ENCODE measurements at regions not wholly inside any gene's neighbourhood (a gene's known extent, or its start where the extent isn't known, plus 50 kb on each side); places are given as distances from the start of the nearest gene placed in this dataset.

DNA sequence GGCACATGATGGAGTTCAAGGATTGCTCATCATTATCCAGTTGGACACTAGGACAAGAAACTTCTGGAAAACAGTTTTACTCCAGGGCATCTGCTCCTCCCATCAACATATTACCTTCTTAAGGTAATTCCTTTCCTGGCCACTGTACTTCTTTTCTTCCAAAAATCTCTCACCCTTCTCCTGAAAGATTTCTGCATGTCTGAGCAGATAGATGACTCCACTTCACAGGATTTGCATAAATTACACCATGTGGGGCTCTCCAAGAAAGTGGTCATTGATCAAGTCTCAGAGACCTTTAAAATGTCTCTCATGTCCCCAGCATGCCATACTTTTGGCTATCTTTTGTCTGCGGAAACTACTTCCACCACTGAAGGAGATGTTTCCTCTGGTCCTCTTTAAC, 103.2 kb upstream of the TNFAIP3 start:
- in situ Hi-C loops (cut with MboI; ENCODE audit: low pct_unique_long_range_greater_than_20kb, low sequenced_read_pairs): no loop called here
- DNase-seq: no peak

DNA sequence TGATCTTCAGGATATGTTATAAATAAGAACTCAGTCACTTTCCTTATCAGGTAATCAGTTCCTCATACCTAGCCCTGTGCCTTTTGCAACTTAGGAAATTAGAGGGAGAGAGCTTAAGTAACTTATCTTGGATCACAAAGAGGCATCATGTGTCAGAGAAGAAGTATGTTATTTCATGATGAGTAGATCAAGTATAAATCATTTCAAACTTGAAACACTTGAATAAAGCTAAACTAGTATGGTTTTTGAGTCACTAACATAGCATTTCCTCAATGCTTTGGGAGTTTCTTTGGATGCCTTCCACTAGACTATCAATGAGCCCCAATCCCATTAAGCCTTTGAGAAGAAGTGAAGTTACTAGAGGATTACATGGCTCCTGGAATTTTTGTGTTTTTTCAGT, 102.6 kb upstream of the TNFAIP3 start:
- in situ Hi-C loops (cut with MboI; ENCODE audit: low pct_unique_long_range_greater_than_20kb, low sequenced_read_pairs): no loop called here
- DNase-seq: no peak

DNA sequence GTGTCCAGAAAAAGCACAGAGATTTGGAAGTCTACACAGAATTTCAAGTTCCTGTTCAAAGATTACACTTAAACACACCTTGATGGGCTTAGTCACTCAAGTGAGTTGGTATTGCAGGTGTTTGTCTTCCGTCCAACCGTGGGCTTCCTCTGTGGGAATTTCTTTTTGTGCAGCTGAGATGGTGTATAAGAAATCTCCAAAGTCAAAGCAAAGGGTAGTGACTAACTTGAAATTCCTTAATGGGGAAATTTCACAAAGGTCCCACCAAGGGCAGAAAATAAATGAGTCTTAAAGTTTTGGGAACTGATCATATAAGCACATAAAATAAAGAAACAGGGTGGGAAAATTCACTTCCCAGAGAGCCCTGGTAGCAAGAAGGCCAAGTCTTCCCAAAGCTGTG, 102.0 kb upstream of the TNFAIP3 start:
- in situ Hi-C loops (cut with MboI; ENCODE audit: low pct_unique_long_range_greater_than_20kb, low sequenced_read_pairs): no loop called here
- no peak for DNase-seq

DNA sequence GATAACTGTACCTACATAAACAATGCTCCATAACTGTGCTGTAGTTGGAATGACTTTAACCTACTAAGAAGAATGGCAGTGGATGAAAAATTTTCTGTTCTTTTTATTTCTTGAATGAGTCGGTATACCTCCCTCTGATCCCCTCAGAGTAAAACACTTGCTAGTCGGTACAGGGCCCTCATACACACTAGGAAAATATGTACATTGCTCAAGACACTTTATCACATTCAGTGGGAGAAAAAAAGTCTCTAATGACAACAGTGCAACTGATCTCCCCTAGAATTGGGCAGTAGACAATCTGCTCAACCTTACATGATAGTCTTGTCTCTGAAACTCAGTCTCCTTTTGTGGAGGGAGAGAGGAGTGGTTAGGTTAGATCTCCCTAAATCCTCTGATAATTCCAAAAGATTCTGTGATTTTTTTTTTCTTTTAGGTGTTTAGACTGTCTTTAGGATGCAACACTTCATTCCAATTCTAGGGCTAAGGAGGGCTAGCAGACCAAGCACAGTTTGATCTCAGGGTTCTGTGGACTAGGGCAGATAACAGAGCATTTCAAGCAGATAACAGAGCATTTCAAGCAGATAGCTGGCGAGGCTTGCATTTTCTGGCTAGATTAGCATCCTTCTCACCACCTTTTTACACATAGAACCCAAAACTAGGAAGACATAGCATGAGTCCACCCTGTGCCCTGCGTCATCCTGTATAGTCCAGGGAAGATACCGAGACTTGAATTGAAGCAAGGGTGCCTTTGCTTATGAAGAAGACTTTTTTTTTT, 100.3 kb upstream of the TNFAIP3 start:
- in situ Hi-C loops (cut with MboI; ENCODE audit: low pct_unique_long_range_greater_than_20kb, low sequenced_read_pairs): no loop called here
- no peak for DNase-seq

DNA sequence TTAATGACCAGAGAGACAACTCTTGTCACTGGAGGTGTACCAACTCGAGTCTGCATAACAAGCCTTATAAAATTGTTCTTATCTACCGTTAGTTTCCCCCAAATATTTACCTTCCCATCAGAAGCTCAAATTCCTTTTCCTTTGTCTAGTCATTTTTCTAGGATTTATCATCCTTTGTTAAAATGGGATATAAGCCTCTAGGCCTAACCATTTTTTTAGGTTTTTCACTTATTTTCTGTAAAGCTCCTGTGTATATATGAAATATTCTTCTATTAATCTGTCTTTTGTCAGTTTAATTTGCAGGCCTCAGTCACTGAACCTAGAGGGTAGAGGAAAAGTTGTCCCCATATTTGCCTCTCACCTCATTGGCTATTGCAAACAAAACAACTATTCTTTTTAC, 99.6 kb upstream of the TNFAIP3 start:
- in situ Hi-C loops (cut with MboI; ENCODE audit: low pct_unique_long_range_greater_than_20kb, low sequenced_read_pairs): no loop called here

DNA sequence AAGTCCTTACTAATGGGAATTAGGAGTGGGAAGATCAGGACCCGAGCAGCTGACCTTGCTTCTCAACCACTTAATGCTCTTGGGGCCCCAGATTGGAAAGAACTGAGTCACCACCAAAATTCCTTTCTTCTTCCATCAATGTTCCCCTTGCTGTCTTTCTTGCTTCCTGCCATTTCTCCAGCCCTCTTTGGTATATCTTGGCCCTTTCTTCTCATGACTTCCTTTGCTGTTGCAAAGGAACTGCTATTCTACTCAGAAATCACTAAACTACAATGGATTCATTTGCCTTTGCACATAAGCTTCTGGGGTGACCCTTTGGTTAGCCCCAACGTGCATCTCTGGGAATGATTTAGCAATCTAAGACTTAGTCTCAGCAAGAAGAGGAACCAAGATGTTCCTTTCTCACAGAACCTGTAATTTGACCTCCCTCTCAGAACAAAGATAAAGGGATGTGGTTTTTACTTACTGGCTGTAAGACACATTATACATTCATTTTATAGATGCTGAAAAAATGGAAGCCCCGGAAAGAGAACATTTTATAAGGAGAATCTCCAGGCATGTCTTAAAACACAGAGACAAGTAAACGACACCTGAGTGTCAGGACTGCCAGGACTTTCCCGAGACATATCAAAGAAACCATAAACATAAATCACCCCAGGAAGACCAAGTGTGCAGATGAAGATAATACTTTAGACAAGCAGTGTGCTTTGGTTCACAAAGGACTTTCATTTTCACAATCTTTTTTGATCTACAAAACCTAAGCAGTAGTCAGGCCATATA, 99.0 kb upstream of the TNFAIP3 start:
- in situ Hi-C loops (cut with MboI; ENCODE audit: low pct_unique_long_range_greater_than_20kb, low sequenced_read_pairs): no loop called here
- DNase-seq: peak; percentile 75

More for the DNA sequence above, 99.6 kb upstream of the TNFAIP3 start:
- DNase-seq: no peak

DNA sequence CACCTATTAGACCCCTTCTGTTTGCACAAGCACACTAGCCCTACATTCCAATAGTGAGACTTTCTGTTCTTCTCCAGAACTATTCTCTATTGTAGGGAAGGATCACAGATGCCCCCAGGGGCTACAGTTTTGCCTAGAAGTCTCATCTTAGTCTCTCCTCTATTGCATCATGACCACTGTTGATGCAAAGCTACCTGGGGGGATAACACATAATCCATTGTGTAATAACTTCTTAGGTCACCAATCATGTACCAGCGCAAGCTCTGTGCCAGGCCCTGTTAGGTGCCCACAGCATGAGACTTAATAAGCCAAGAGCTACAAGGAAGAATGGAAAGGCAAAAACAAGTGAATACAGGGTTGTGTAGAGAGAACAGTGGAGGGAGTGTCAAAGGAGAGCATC, 98.1 kb upstream of the TNFAIP3 start:
- in situ Hi-C loops (cut with MboI; ENCODE audit: low pct_unique_long_range_greater_than_20kb, low sequenced_read_pairs): no loop called here
- no peak for DNase-seq

DNA sequence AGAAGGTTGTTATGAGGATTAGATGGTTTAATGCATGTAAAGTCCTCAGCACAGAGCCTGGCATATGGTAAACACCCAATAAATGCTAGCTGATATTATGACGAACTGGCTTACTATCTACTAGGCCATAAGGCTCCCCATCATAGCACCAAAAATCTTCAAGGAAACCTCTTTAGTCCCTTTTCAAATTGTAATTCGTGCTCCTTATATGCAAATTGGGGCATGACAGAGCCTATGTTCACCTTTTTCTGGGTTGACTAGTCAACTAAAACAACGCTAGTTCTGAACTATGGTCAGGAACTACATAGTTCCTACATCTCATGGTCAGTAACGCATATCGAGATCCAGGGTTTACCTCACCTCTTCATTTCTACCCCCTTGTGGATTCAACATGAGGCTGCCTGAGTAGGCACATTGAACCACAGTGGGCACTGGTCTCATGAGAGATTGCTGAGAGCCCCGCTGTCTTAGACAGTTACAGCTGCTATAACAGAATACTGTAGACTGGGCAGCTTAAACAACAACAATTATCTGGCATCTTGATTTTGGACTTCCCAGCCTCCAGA, 97.2 kb upstream of the TNFAIP3 start:
- DNase-seq: no peak
- in situ Hi-C loops (cut with MboI; ENCODE audit: low pct_unique_long_range_greater_than_20kb, low sequenced_read_pairs): no loop called here

DNA sequence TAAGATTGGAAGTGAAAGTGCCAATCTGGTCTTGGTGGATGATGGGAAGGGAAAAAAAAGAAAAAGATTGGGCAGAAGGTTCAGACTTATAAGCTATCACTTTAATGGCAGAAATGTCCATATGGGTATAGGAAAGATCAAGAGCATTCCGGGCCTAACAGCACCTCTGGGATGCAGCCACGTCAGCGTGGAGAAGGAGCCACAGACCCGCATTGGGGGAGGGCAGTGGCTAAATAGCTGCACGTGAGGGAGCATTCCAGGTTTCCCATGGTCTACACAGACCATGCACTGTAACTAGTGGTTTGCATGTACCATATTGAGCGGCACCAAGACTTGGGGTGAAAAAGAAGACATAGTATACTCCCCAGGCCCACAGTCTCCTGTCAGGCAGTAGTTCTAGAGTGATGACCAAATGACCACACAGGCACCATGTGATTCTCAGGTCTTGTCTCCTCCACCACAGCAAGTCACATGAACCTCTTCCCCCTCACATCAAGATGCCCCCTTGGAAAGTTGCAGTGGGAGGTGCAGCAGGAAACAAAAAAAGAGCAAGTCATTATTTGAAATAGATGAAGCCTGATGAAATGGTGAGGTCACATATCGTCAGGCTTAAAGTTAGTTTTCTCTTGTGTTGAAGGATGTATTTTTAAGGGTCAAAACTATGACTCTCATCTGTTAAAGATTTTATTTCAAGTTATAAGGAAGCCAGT, 94.4 kb upstream of the TNFAIP3 start:
- in situ Hi-C loops (cut with MboI; ENCODE audit: low pct_unique_long_range_greater_than_20kb, low sequenced_read_pairs): no loop called here
- DNase-seq: no peak

DNA sequence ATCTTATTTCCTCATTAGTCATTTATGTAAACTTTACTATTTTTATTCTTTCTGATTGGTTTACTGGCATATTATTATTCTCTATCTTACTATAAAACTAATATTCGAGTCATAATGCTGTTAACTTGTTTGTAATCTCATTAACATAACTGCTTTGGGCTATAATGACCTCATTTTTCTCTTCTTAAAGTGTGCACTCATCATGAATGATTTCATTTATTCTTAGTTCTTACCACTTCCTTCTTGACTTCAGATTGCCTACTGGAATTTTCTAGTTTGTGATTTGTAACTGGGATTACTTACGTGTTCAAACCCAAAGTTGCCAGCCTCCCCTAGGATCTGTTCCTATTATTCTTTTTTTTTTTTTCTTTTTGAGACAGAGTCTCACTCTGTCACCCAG, 91.8 kb upstream of the TNFAIP3 start:
- in situ Hi-C loops (cut with MboI; ENCODE audit: low pct_unique_long_range_greater_than_20kb, low sequenced_read_pairs): no loop called here
- DNase-seq: no peak

DNA sequence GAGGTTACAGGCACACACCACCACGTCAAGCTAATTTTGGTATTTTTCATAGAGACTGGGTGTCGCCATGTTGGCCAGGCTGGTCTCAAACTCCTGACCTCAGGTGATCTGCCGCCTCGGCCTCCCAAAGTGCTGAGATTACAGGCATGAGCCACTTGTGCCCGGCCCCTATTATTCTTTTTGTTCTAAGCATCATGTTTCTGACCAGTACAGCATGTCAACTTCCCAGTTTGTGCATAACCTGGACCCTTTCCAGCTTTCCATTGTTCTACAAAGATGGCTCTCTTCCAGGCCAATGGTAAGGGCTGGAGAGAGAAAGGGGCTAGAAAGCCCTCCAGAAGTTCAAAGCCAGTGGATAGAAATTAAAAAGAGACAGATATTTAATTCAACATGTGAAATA, 91.3 kb upstream of the TNFAIP3 start:
- no peak for DNase-seq
- in situ Hi-C loops (cut with MboI; ENCODE audit: low pct_unique_long_range_greater_than_20kb, low sequenced_read_pairs): no loop called here

DNA sequence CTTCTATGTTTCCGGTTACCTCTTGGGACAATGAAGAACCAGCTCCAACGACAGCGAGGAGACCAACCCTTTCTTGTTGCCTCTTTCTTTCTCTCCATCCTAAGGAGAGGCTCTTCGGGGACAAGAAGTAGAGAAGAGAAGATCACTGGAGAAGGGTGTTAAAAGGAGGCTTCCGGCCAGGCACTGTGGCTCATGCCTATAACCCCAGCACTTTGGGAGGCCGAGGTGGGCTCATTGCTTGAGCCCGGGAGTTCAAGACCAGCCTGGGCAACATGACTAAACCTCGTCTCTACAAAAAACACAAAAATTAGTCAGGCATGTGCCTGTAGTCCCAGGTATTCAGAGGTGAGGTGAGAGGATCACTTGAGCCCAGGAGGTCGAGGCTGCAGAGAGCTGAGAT, 90.8 kb upstream of the TNFAIP3 start:
- in situ Hi-C loops (cut with MboI; ENCODE audit: low pct_unique_long_range_greater_than_20kb, low sequenced_read_pairs): no loop called here

DNA sequence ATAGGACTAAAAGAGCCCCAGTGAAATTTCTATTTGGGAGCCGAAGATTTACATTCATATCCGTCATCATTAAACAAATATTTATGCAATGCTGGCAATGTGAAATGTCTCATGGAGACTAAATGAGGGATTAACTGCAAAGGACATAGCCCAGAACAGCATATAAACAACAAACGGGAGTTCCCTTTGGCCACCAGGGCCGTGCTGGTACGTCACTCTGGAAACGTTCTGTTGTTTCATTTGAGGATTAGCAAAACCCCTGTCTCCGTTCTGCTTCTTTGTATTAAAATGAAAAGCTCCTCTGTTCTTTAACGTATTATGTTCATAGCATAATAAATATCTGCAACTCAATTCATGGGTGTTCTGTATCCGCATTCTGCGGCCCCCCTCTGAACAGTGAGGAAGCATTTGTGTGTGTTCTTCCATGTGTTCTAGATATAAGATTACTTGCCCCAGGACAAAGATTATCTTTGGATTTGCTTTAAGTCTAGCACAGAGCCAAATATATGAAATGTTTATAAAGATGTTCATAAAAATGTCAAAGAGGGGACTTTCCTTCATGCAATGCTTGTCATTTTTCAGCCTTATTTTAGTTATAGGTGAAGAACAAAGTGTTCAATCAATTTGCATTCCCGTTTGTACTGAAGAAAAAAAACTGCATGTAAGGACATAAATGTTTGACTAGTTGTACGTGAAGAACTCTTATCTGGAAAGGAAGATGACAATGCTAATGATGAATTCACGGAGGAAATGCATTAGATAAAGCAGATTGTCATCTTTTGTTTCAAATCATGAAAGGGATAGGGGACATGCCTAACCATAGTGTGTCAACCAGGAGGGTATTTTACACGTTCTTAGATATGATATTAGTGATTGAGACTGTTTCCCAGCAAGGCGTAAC, 90.0 kb upstream of the TNFAIP3 start:
- DNase-seq: no peak
- in situ Hi-C loops (cut with MboI; ENCODE audit: low pct_unique_long_range_greater_than_20kb, low sequenced_read_pairs): no loop called here

More for the DNA sequence above, 90.8 kb upstream of the TNFAIP3 start:
- DNase-seq: no peak

DNA sequence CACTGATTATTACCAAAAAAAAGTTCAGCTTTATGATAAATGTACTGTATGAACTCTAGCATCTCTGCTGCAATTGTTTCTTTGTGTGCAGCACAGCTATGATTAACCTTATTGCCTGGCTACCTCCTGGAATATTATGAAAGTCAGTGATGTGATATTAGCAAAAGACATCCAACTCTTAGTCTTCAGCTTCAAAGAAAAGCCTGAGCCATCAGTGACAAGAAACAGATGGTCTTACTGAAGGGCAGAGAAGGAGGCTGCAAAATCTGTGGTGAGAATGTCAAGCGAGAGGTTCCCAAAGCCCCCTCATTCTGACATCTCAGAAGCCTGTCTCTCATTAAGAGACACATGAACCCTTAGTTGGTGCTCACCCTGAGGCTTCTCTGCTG, 89.4 kb upstream of the TNFAIP3 start:
- in situ Hi-C loops (cut with MboI; ENCODE audit: low pct_unique_long_range_greater_than_20kb, low sequenced_read_pairs): no loop called here

DNA sequence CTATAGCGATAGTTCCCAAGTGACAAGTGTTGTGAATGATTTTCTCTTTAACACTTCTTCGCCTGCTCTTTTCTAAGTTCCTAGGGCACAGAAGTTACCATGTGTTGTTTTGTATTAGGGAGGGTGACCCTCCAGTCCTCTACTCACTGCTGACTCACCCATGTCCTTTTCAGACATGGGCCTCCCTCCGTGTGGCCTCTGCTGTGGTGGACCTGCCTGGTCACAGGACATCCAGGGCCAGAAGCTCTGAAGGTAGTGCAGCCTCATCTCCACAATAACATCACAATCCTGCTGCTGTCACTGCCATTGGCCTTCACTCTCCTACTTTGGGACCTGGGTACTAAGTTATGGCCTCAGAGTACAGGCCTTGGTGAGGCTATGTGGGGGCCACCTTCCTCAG, 87.1 kb upstream of the TNFAIP3 start:
- DNase-seq: no peak
- in situ Hi-C loops (cut with MboI; ENCODE audit: low pct_unique_long_range_greater_than_20kb, low sequenced_read_pairs): no loop called here

More for the DNA sequence above, 89.4 kb upstream of the TNFAIP3 start:
- DNase-seq: no peak

DNA sequence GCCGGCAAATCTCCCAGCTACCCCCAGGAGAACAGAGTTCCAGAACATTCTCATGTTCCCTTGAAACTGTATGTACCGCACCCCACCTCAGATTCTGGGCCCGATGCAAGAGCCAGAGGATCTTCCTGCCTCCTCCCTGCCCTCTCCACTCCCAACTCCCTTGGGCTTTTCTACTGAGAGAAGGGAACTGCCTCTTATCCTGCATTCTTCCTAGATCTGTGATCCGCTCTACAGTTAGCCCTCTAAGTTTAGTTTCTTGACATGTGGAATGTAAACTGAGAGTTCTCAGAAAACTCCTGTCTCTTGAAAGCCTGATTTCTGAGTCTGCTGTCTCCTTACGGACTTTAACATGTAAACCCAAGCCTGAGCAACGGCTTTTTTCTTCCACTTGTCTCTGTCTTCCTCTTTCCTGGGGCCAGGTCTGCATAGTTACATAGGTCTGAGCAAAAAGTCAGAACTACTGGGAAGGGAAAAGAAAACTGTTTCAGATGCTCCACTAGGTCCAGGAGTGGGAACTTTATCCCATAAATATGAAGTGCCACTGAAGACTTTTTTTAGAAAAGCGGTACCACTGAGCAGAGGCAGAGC, 86.5 kb upstream of the TNFAIP3 start:
- DNase-seq: peak; percentile 9
- in situ Hi-C loops (cut with MboI; ENCODE audit: low pct_unique_long_range_greater_than_20kb, low sequenced_read_pairs): no loop called here

DNA sequence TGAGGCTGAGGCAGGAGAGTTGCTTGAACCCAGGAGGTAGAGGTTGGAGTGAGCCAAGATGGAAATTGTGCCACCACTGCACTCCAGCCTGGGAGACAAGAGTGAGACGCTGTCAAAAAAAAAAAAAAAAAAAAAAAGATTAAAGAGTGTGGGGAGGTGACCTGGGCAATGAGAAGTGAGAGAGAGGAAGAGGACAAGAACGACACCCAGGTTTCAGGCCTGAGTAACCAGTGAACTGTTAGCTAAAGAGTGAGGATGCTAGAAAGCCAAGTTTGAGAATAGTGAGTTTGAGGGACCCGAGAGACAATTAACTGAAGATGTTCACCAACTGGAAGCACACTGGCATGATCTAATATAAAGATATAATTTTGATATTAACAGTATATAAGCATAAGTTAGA, 85.4 kb upstream of the TNFAIP3 start:
- no peak for DNase-seq
- in situ Hi-C loops (cut with MboI; ENCODE audit: low pct_unique_long_range_greater_than_20kb, low sequenced_read_pairs): no loop called here

DNA sequence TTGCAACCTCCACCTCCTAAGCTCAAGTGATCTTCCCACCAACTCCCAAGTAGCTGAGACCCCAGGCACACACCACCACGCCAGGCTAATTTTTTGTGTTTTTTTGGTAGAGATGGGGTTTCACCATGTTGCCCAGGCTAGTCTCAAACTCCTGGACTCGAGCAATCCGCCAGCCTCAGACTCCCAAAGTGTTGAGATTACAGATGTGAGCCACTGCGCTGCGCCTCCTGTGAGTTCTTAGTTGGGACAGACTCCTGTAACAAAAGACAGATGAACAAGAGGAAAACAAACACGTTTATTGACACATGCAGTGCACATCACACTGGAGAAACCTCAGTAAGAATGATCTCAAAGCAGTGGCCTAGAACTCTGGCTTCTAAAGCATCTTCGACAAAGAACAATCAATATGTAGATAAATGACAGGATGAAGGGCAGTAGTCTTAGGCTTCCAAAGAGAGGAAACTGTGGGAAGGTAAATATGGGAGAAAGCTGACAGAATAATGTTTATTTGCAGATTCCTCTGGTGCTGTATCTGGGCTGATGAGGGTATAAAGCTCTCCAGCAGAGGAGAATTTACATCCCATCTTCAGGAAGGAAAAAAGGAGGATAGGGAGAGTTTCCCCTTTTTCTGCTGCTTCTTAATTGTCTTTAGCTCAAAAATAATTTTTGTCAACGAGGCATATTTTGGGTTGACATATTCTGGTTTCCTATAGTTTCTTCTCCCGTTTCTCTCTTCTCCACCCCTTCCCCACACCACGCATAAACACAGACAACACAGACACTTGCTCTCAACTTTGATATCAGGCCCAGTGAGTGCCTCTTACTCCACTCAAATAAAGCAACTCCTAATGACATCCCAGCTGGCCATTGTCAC, 84.7 kb upstream of the TNFAIP3 start:
- DNase-seq: no peak
- in situ Hi-C loops (cut with MboI; ENCODE audit: low pct_unique_long_range_greater_than_20kb, low sequenced_read_pairs): no loop called here

Measured in KBM-7 (cell line).